Spleen (tissue), 7 donors: ENCODE measurements at regions not wholly inside any gene's neighbourhood (a gene's known extent, or its start where the extent isn't known, plus 50 kb on each side); places are given as distances from the start of the nearest gene placed in this dataset.

Experiments used
- POLR2AphosphoS5 ChIP-seq, 3 donors: sonication (generic); formaldehyde crosslinking; IDR thresholded peaks; one replicate each; pipeline ENCODE4 v1.5.1; 2017; ENCODE audit warnings: antibody characterized with exemption in 3 of 3
- TF ChIP-seq, protein P1 (sequence below), 11 experiments: fragments of 200-600 bp in 7 of 11; fragments of 450-650 bp in 4 of 11; sonication (generic) in 4 of 11; IDR thresholded peaks in 8 of 11; conservative IDR thresholded peaks in 3 of 11; 1 replicate in 7 of 11; 2 replicates in 4 of 11; pipeline versions ENCODE4 v1.4.0 to v1.8.0; 2016 to 2021; ENCODE audit warnings: antibody characterized with exemption in 11 of 11, inconsistent platforms in 4 of 11, mild to moderate bottlenecking in 1 of 11
- donor health status: DM: no; HTN: no; CAD: no; lungs with moderate emphysema.
- donor health status: DM: no; HTN: no; CAD: no.
- donor health status: DM: no; HTN: no; CAD: no.

DNA sequence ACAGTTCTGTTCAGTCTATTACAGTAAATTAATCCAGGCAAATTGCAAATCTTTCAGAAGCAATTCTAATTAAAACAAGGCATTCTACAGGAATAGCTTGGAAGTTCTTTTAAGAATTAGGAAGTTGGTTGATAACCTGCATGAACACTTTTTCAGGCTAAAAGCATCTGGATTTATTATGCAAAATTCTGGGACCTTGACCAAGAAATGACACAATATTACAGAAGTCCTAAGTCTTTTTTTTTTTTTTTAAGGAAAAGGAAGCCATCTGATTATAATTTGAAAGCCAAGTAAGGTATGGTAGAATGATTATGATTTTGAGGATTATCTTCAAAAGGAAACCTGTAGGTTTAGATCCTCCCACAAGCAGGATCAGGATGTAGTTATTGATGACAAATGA is 74.7 kb upstream of the KCNK2 start:
- TF ChIP-seq, protein P1, sequence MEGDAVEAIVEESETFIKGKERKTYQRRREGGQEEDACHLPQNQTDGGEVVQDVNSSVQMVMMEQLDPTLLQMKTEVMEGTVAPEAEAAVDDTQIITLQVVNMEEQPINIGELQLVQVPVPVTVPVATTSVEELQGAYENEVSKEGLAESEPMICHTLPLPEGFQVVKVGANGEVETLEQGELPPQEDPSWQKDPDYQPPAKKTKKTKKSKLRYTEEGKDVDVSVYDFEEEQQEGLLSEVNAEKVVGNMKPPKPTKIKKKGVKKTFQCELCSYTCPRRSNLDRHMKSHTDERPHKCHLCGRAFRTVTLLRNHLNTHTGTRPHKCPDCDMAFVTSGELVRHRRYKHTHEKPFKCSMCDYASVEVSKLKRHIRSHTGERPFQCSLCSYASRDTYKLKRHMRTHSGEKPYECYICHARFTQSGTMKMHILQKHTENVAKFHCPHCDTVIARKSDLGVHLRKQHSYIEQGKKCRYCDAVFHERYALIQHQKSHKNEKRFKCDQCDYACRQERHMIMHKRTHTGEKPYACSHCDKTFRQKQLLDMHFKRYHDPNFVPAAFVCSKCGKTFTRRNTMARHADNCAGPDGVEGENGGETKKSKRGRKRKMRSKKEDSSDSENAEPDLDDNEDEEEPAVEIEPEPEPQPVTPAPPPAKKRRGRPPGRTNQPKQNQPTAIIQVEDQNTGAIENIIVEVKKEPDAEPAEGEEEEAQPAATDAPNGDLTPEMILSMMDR (IDR thresholded peaks at IDR 0.05 in 8 of 11, conservative IDR thresholded peaks at IDR 0.05 in 3 of 11): no peak
- TF ChIP-seq POLR2AphosphoS5 (IDR thresholded peaks at IDR 0.05): no peak
